B cell (primary cell): ENCODE measurements at regions not wholly inside any gene's neighbourhood (a gene's known extent, or its start where the extent isn't known, plus 50 kb on each side); places are given as distances from the start of the nearest gene placed in this dataset.
"Not testable (repeated sequence)": the region's sequence is repeated elsewhere in the genome, so short reads cannot be mapped to it uniquely, and the experiment has no call there.

Experiments used
- ATAC-seq: fragments of 200-7000 bp; cut with Tn5 transposase; one replicate; pipeline ENCODE4 v1.10.0; 2021; ENCODE audit warnings: low read depth, mild to moderate bottlenecking, moderate number of reproducible peaks, moderate library complexity
- CTCF ChIA-PET: fragments of 350-600 bp; sonication (Branson Sonifier 250); formaldehyde crosslinking; loops from one replicate; lab custom pipeline; 2021; ENCODE audit warnings: antibody characterized with exemption, inconsistent platforms; lab: Charles Lee
- POLR2A ChIA-PET: fragments of 350-600 bp; sonication (Branson Sonifier 250); formaldehyde crosslinking; loops from one replicate; lab custom pipeline; 2021; ENCODE audit warnings: antibody characterized with exemption; lab: Charles Lee
- DNase-seq: peaks from one replicate; pipeline ENCODE4 v3.0.0; 2013
- H2AFZ ChIP-seq: 2 replicates; pipeline ENCODE4 v1.6.1; 2012; ENCODE audit warnings: mild to moderate bottlenecking, low read depth, low read length; ENCODE audit not compliant: insufficient read depth, poor library complexity, severe bottlenecking
- H3K27ac ChIP-seq, 2 donors: 1 replicate in 1 of 2; 2 replicates in 1 of 2; pipeline ENCODE4 v1.5.1; 2012 to 2013; ENCODE audit warnings: low read length in 2 of 2, mild to moderate bottlenecking in 2 of 2, moderate library complexity in 1 of 2
- H3K27me3 ChIP-seq, 4 experiments: fragments of 200-600 bp in 1 of 4; sonication (generic) in 1 of 4; replicated peaks in 1 of 4; 1 replicate in 2 of 4; 2 replicates in 2 of 4; pipeline versions ENCODE4 v1.6.1 to v1.7.0; 2013 to 2016; ENCODE audit warnings: low read length in 3 of 4, mild to moderate bottlenecking in 2 of 4, mixed read lengths in 1 of 4, moderate library complexity in 1 of 4; ENCODE audit not compliant: insufficient read depth in 4 of 4, control insufficient read depth in 3 of 4; ENCODE audit errors: control extremely low read depth in 1 of 4
- H3K36me3 ChIP-seq, 2 experiments: replicated peaks in 1 of 2; 1 replicate in 1 of 2; 2 replicates in 1 of 2; pipeline versions ENCODE4 v1.6.1 to v1.7.1; 2013; ENCODE audit warnings: low read length in 1 of 2; ENCODE audit not compliant: insufficient read depth in 2 of 2, control insufficient read depth in 1 of 2; ENCODE audit errors: control extremely low read depth in 1 of 2, extremely low read depth in 1 of 2
- H3K4me1 ChIP-seq, 2 donors: fragments of 200-600 bp in 1 of 2; sonication (generic) in 1 of 2; 1 replicate in 1 of 2; 2 replicates in 1 of 2; pipeline versions ENCODE4 v1.5.1 to v1.6.1; 2013 to 2017; ENCODE audit warnings: low read length in 2 of 2; ENCODE audit not compliant: control insufficient read depth in 2 of 2, insufficient read depth in 2 of 2
- H3K4me2 ChIP-seq: replicated peaks from 2 replicates; pipeline ENCODE3; 2012; ENCODE audit warnings: mild to moderate bottlenecking, low read depth, low read length; ENCODE audit not compliant: poor library complexity, severe bottlenecking
- H3K4me3 ChIP-seq, 5 experiments: fragments of 200-600 bp in 1 of 5; sonication (generic) in 1 of 5; 1 replicate in 3 of 5; 2 replicates in 2 of 5; pipeline versions ENCODE4 v1.5.1 to v1.7.0; 2011 to 2016; ENCODE audit warnings: low read length in 4 of 5, mild to moderate bottlenecking in 4 of 5, low read depth in 2 of 5, control low read depth in 1 of 5, moderate library complexity in 1 of 5; ENCODE audit not compliant: insufficient read depth in 1 of 5; ENCODE audit errors: control extremely low read depth in 1 of 5, extremely low read depth in 1 of 5
- H3K79me2 ChIP-seq: fragments of 200-600 bp; sonication (generic); one replicate; pipeline ENCODE4 v1.6.0; 2016; ENCODE audit warnings: low read length; ENCODE audit not compliant: control insufficient read depth, insufficient read depth
- H3K9ac ChIP-seq: fragments of 200-600 bp; sonication (generic); 2 replicates; pipeline ENCODE4 v1.6.1; 2017; ENCODE audit warnings: mild to moderate bottlenecking, low read length, moderate library complexity
- H3K9me3 ChIP-seq, 3 donors: one replicate each; pipeline versions ENCODE4 v1.6.1 to v1.7.1; 2013; ENCODE audit warnings: low read length in 2 of 3; ENCODE audit not compliant: control insufficient read depth in 2 of 3, insufficient read depth in 1 of 3; ENCODE audit errors: control extremely low read depth in 1 of 3
- H4K20me1 ChIP-seq: 2 replicates; pipeline ENCODE4 v1.6.0; 2012; ENCODE audit warnings: mild to moderate bottlenecking, low read length; ENCODE audit not compliant: insufficient read depth, control insufficient read depth, poor library complexity, severe bottlenecking
- H3K27ac Mint-ChIP-seq: one replicate; pipeline ENCODE4 v1.8.0; 2021; ENCODE audit warnings: mixed read lengths
- H3K27me3 Mint-ChIP-seq: one replicate; pipeline ENCODE4 v1.8.0; 2021; ENCODE audit warnings: mixed read lengths
- H3K4me1 Mint-ChIP-seq: one replicate; pipeline ENCODE4 v1.8.0; 2021; ENCODE audit warnings: mixed read lengths
- H3K4me3 Mint-ChIP-seq: one replicate; pipeline ENCODE4 v1.8.0; 2021; ENCODE audit warnings: mixed read lengths
- H3K9me3 Mint-ChIP-seq: one replicate; pipeline ENCODE4 v1.8.0; 2022; ENCODE audit warnings: mixed read lengths; ENCODE audit not compliant: insufficient read depth
- WGBS: methylation state at CpG from one replicate; pipeline ENCODE4 v1.1.5; 2013; ENCODE audit warnings: missing lambda C conversion rate; ENCODE audit not compliant: insufficient coverage; 5-methylcytosine and 5-hydroxymethylcytosine counted together
- intact Hi-C: fragments of 100-400 bp; cut with micrococcal nuclease; formaldehyde crosslinking; loops from one replicate; pipeline ENCODE4 v1.10.0; 2022

DNA sequence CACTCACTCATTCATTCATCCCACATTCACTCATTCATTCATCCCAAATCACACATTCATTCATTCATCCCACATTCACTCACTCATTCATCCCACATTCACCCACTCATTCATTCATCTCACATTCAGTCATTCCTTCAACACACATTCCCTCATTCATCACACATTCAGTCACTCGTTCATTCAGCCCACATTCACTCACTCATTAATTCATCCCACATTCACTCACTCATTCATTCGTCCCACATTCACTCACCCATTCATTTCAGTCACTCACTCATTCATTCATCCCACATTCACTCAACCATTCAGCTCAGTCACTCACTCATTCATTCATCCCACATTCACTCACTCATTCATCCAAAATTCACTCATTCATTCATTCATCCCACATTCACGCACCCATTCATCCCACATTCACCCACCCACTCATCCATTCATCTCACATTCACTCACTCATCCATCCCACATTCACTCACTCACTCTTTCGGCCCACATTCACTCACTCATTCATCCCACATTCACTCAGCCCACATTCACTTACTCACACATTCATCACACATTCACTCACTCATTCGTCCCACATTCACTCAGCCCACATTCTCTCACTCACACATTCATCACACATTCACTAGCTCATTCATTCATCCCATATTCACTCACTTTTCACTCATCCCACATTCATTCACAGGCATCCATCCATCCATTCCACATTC is 5469.9 kb upstream of the TPTE start:
- H3K27ac Mint-ChIP-seq, H3K79me2 ChIP-seq, DNase-seq, H3K9me3 ChIP-seq, H3K4me2 ChIP-seq, H3K4me3 Mint-ChIP-seq, H3K4me1 Mint-ChIP-seq, H3K27me3 Mint-ChIP-seq, intact Hi-C loops, CTCF ChIA-PET, H3K9ac ChIP-seq, POLR2A ChIA-PET, H3K4me3 ChIP-seq, ATAC-seq, H3K9me3 Mint-ChIP-seq, H2AFZ ChIP-seq, H4K20me1 ChIP-seq, H3K4me1 ChIP-seq, H3K27ac ChIP-seq, H3K36me3 ChIP-seq, H3K27me3 ChIP-seq: not testable (repeated sequence)
- WGBS: no CpG with 5 or more reads among the region's 5 CpGs

DNA sequence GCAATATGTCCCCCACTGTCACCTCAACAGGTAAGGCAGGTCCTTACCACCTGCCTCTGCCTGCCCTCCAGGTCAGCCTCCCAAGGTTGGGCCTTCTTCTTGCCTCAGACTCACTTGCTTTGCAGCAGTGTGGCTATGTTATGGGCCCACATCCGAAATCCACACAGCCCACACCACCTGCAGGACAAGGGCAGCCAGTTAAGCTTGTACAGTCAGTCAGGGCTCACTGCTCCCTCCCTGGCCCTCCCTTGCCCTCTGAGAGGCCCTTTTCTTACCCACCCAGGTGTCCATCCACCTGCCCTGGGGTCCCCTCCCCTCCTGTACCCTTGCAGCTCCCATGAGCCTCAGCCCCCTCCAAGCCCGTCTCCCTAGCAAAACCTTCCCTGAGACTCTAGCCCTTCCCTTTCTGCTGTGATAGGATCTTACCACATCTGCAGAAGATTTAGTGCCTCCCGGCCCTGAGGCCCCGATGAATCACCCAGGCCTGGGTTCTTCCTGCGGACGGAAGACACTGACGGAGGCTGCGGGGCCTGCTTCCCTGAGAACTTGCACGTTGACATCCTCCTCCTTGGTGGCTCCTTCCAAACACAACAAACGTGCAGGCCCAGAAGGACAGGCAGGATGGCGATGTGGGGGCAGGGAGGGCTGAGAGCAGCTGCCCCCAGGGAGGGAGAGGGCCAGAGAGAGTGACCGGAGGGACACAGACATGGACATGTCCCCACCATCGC is 5466.2 kb upstream of the TPTE start:
- H3K27ac ChIP-seq, H3K4me1 Mint-ChIP-seq, CTCF ChIA-PET, H3K79me2 ChIP-seq, H3K9me3 Mint-ChIP-seq, H4K20me1 ChIP-seq, DNase-seq, H2AFZ ChIP-seq, H3K4me1 ChIP-seq, H3K4me3 ChIP-seq, H3K9ac ChIP-seq, H3K4me3 Mint-ChIP-seq, H3K27me3 ChIP-seq, intact Hi-C loops, H3K27me3 Mint-ChIP-seq, H3K27ac Mint-ChIP-seq, H3K4me2 ChIP-seq, POLR2A ChIA-PET, ATAC-seq, H3K36me3 ChIP-seq, H3K9me3 ChIP-seq: not testable (repeated sequence)
- WGBS: no CpG with 5 or more reads among the region's 13 CpGs

DNA sequence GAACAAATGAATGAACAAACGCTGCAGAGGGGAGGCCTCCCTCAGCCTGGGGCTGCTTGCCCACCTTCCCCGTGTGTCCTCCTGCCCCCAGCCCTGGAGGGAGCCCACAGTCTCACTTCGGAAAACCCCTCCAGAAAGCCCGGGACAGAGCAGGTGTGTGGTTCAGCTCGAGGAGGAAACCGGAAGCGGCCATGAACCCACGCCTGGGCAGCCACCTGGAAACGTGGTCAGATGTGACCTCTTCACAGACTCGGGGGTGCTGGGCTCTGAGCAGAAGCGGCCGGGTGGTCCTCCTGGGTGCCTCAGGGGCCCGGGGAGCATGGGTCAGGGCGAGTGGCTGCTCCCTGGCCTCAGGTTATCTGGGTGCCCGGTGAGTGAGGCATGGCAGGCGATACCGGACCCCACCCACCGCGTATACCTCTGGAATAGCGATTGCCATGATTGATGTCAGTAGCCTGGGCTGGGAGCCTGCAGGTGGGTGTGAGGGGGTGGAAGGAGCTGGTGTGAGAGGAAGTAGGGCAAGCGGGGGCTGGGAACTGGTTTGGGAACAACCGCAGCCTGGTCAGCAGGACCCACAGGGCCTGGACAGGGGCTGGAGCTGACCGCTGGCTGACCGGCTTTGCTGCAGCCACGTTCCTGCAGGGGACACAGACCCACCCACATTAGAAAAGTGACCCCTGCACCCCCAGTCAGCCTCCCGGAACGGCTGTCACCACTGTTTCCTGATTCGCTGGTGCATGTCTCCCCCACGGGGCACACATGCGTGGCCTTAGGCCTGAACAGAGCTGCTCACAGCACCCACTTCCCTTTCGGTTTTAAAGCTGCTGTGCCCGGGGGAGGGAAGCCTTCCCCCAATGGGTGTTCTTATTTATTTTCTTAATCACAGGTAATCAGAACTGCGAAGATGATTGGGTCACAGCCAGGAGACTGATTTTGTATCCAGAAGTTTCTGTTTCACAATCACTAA is 5465.1 kb upstream of the TPTE start:
- H3K4me3 ChIP-seq, H3K9me3 Mint-ChIP-seq, H3K27ac Mint-ChIP-seq, H4K20me1 ChIP-seq, H3K27ac ChIP-seq, H3K36me3 ChIP-seq, H2AFZ ChIP-seq, CTCF ChIA-PET, DNase-seq, H3K27me3 Mint-ChIP-seq, H3K79me2 ChIP-seq, H3K4me2 ChIP-seq, H3K9ac ChIP-seq, H3K27me3 ChIP-seq, H3K4me1 Mint-ChIP-seq, intact Hi-C loops, H3K9me3 ChIP-seq, H3K4me1 ChIP-seq, H3K4me3 Mint-ChIP-seq, POLR2A ChIA-PET: not testable (repeated sequence)
- no CpG with 5 or more reads among the region's 33 CpGs for WGBS
- ATAC-seq: peak; percentile 81
